GM03348 (cell line): ENCODE measurements at regions not wholly inside any gene's neighbourhood (a gene's known extent, or its start where the extent isn't known, plus 50 kb on each side); places are given as distances from the start of the nearest gene placed in this dataset.

Experiments
- DNase-seq: peaks from one replicate; pipeline ENCODE4 v3.0.0; 2012; ENCODE audit warnings: low spot score

DNA sequence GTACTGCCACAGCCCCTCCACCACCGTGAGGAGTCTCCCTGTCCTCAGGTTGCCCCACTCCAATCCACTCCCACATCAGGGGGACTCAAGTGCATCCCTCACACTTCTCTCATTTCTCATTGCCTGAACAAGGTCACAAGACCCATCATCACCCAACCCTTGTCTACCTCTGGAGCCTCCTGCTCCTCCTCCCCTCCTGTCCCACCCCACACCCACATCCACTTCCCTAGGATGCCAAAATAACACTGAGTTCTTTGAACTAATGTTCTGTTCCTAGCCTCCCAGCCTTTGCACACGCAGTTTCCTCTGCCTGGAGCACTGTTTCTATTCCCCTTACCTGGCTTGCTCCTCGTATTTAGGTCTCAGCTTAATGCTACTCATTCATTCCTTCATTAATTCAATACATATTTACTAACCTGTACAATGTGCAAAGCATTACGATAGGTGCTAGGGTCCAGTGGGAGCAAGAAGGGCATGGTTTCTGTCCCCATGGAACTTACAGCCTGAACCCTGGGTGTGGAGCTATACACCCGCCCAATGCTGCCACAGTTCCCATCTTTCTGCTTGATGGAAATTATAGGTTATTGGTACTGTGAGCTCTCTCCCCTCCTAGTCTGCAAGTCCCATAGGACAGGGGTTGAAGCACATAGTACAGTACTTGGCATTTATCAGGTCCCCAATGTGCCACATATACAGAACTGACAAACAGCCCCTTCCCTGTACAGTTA is 96.1 kb upstream of the GRIK3 start:
- no peak for DNase-seq

GRCh38 chr1:37131281-37131680 is 97.0 kb upstream of the GRIK3 start:
- DNase-seq = no peak

GRCh38 chr1:37133276-37134145 is 99.2 kb upstream of the GRIK3 start:
- no peak for DNase-seq

DNA sequence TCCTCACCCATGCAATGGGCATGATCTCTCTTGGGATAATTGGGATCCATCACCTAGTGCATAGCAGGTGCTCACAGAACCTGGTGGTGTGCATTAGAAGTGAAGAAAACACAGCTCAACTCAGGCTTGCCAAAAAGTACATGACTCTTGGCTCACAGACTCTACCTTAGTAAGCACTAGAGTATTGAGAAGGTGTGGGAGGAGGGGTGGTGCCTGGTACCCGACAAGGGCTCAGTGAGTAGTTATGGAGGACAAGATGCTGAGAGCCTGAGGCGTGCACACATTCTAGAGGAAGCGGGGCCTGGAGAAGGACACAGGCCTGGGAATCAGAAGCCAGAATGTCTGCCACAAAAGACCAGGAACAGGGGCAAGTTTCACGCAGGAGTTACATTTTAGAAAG is 100.3 kb upstream of the GRIK3 start:
- no peak for DNase-seq

DNA sequence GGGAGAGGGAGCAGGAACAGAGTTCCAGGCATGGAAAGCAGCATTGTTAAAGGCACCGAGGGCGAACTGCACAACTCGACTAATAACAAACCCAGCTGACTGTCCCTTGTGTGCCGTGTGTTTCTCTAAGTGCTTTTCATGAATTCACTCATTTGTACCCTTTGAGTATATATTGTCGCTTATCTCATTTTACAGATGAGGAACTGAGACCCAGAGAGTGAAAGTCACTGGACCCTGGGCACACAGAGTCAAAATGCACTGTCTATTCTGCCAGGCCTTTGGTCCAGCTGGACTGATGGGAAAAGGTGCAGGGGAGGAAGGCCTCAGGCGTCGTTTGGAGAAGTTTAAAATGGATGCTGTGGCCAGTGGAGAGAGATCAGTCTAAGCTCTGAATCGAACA is 100.7 kb upstream of the GRIK3 start:
- DNase-seq = no peak

DNA sequence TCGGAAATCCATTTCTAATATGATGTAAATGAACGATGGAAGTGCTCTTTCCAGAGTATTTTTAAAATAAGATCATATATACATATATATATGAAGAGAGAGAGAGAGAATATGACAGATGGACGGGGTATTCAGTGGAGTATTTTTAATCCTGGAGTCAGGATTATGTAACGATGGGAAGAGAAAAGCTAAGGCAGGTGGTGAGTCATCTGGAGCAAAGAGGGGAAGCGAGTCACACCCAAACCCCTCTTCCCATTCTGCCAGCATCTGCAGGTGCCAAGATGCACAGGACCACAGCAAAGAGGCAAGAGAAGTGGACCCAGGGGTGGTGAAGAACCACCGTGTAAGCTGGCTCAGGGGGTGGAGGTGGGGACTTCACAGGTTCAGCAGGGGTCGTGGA is 102.7 kb upstream of the GRIK3 start:
- no peak for DNase-seq

DNA sequence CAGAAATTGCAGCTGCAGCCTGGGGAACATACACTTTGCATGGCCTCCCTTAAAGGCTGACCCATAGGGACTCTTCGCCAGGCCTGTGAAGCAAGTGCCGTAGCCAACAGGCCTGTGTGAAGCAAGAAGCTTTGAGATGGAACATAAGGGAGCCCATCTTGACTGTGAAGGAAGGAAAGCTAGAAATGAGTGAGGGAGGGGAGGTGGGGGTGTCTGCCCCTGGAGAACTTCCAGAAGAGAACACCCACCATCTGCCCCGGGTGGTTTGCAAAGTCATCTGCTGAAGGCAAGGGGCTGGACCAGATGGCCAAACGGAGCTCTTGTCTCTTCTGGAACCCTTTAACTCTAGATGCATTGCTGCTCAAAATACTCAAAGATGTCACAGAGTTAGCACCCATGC is 103.3 kb upstream of the GRIK3 start:
- DNase-seq = no peak

DNA sequence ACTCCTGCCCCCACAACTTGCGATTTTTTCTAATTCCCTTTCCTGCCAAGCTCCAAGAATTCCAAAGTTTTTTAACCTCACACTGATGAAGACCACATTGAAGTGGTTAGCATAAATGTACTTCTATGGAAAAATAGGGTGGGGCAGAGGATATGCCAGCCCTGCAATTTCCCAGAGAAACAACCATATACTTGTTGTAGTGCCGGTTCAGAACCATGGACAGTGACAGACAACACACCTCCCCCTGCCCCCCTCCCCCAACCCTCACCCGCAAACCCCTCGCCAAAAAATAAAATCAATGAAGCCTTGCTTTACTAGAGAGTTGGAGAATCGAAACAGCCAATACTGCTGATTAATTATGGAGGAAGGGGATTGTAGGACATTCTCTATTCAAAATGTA is 109.5 kb upstream of the GRIK3 start:
- DNase-seq = no peak

DNA sequence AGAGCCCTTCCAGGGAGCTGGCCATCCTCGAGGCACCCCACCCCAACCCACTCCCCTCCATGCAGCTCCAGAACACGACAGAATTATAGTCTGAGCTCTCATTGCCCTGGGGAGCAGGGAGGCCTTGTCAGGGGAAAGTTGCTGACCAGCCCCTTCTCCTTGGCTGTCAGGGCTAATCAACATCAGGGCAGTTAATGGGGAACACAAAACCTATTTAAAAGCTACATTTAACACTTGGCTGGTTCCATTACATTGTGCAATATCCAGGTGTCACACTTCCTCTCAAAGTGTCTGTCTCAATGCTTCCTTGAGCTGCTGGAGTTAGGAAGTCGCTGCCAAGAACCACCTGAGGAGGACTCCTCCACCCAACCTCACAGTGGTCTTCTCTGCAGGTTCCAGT is 111.8 kb upstream of the GRIK3 start:
- DNase-seq = no peak

GRCh38 chr1:37147392-37147831 is 113.1 kb upstream of the GRIK3 start:
- no peak for DNase-seq

DNA sequence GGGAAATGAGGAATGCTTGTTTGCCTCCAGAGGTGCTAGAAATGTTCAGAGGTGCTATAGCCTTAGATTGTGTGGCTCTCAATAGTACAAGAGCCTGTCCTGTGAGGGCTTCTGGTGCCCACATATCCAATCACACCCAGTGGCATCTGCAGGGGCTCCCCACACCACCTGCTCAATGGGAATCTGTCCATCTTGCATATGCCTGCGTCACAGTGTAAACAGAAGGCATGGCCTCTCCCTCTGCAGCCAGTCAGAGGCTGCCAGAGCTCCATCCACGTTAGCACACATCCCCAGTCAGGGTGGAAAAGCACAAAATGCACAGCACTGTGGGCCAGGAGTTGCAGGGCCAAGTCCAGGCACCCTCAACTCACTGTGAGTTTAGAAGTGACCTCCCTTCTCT is 113.6 kb upstream of the GRIK3 start:
- no peak for DNase-seq

DNA sequence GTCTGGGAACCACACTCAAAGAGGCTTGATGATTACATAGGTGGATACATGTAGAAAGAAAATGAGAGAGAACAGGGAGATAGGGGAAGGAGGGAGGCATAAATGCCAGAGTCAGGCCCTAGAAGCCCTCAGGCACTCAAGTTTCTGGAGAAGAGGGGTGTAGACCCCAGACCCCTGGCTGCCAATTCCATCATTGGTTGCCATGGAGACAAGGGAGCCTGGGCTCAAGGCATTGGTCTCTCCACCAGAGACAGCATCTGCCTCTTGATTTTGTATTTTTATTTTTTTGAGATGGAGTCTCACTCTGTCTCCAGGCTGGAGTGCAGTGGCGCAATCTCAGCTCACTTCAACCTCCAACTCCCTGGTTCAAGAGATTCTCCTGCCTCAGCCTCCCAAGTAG is 114.3 kb upstream of the GRIK3 start:
- no peak for DNase-seq

DNA sequence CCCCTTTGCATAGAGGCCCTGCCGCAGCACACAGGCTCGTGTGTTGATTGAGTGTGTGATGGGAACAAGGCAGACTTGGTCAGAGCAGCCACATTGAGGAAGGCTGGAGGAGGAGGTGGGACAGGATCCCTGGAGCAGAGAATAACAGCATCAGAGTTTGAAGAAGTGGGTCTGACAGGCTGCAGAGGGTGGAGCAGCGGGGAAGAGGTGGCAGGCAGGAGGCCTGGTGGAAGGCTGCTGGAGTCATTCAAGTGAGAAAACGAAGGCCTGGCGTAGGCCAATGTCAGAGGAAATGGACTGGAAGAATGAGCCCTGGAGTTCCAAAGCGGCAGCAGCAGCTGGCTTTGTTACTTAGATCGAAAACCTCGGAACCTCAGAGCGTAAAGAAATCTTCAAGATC is 115.0 kb upstream of the GRIK3 start:
- DNase-seq = no peak

DNA sequence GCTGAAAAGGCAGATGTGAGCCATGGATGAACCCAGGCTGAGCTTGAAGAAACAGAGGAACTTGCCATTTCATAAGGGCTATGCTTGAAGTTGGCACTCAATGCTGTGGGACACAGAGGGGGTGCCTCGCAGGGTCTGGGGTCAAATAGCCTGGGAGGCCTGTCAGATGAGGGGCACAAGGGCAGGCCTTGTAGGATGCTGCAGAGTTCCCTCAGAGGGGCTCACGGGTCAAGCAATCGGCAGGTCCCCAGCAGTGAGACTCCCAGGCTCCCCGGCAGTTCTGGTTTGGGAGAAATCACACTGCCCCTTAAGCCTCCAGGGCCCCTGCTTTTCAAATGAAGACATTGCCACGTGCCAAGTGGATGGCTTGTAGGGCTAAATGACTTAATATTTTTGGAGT is 116.7 kb upstream of the GRIK3 start:
- no peak for DNase-seq

- no peak for DNase-seq
Measured at GRCh38 chr1:37151789-37152188, 117.5 kb upstream of the GRIK3 start.

DNA sequence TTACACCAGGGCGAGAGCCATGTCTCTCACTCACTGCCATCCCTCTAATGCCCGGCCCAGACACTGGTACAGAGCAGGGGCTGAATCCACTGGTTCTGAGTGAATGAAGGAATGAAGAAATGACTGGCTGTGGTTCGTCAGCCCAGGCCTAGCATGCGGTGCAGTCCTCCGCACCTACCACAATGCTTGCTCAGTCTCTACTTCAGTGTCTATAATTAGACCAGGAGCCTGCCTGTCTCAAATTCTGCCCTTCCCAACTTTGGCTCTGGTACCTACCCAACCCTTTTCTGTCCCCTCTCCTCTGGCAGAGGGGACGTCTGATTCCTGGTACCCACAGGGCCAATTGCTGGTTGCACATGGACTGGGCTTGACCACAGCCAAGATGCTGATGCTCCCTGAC is 118.2 kb upstream of the GRIK3 start:
- DNase-seq = no peak

DNA sequence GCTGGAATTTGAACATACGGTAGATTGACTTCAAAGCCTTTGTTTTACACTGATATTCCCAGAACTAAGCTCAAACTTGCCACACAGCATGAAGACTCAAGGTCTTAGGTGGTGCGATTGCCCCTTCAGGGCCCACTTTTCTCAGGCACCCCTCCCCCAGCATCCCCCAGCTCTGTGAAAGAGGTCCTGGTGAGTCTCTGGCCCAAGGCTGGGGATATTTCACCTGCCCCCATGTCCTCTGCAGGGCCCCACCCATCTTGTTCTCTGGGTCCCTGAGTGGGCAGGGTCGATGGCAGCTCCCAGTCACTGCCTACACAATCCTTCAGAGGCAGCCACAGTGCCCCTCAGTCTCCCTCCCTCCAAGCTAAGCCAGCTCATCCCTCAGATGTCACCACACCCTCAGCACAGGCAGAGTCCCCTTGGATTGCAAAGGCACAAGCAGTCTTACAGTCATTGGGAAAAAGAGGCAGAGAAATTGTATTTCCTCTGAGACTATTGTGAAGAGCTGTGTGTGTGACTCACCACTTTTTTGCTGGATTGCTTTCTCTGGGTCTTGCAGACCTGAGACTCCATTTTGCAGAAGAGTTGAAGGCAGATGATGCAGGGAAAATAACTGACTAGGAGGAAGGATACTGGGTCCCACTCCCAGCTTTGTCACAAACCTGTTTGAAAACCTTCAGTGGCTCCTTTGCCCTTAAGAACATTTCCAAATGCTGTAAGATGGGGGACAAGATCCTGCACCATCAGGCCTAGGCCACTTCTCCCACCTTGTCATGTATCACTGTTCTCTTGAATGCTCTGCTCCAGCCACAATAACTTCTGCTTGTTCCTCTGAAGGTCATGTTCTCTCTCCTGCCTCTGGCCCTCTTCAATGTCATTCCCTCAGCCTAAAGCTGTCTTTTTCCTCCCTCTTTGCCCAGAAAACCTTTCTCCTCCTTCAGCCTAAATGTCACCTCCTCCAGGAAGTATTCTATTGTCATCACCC is 119.1 kb upstream of the GRIK3 start:
- no peak for DNase-seq

GRCh38 chr1:37156646-37157045 is 122.3 kb upstream of the GRIK3 start:
- DNase-seq = no peak

DNA sequence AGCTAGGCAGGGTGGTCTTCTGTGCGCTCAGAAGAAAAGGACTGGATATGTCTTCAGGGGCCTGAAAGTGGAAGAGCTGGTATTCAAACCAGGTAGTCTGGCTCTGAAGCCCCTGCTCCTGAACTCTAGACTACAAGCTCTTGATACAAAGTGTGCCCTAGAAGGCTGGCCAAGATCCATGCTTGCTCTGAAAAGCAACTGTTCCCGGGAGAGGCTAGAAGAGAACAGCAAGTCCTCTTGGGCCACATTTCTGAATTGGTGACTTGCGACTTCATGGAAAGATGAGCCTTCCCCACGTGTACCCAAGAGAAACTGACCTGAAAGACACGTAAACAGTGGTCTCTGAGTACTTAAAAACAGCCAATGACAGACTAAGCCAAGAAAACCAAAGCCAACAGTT is 123.3 kb upstream of the GRIK3 start:
- DNase-seq = no peak

GRCh38 chr1:37158113-37158749 is 123.9 kb upstream of the GRIK3 start:
- DNase-seq = no peak

GRCh38 chr1:37159102-37159501 is 124.8 kb upstream of the GRIK3 start:
- no peak for DNase-seq

DNA sequence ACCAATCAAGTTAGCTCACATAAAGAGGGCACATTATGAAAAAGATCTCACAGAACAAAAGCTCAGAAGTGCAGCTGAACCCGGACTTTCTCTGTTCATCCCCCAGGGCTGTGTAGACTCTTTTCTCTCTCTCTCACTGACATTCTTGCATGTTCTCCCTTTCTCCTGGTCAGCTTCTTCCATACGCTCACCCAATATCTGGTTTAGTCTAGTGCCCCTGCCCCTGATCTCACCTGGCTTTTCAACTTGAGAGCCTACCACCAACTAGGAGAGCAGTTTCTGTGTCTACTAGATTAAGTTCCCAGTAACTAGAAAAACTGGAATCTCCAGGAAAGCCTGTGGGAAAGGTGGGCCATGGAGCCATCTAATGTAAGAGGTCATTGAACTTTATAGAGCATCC is 126.9 kb upstream of the GRIK3 start:
- no peak for DNase-seq
